ENCODE measurements at regions not wholly inside any gene's neighbourhood (a gene's known extent, or its start where the extent isn't known, plus 50 kb on each side); places are given as distances from the start of the nearest gene placed in this dataset.

GRCh38 chr7:92973974-92974373 is 137.6 kb upstream of the CDK6 start:
- TF ChIP-seq, protein P1, sequence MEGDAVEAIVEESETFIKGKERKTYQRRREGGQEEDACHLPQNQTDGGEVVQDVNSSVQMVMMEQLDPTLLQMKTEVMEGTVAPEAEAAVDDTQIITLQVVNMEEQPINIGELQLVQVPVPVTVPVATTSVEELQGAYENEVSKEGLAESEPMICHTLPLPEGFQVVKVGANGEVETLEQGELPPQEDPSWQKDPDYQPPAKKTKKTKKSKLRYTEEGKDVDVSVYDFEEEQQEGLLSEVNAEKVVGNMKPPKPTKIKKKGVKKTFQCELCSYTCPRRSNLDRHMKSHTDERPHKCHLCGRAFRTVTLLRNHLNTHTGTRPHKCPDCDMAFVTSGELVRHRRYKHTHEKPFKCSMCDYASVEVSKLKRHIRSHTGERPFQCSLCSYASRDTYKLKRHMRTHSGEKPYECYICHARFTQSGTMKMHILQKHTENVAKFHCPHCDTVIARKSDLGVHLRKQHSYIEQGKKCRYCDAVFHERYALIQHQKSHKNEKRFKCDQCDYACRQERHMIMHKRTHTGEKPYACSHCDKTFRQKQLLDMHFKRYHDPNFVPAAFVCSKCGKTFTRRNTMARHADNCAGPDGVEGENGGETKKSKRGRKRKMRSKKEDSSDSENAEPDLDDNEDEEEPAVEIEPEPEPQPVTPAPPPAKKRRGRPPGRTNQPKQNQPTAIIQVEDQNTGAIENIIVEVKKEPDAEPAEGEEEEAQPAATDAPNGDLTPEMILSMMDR (IDR thresholded peaks at IDR 0.05): no peak
- no peak for TF ChIP-seq POLR2A (IDR thresholded peaks at IDR 0.05)
